ENCODE measurements at regions not wholly inside any gene's neighbourhood (a gene's known extent, or its start where the extent isn't known, plus 50 kb on each side); places are given as distances from the start of the nearest gene placed in this dataset.

- Mint-ChIP-seq H3K9me3 (no peaks in the 10 kb centered on the region), H3K4me1 (peaks cover 0 to 2% (median 0%) of the 10 kb centered on the region in 7 donors), H3K36me3 (no peaks in the 10 kb centered on the region), H3K27ac (no peak overlapping the region), H3K27me3 (peaks cover 17 to 41% (median 26%) of the 10 kb centered on the region in 5 donors), H3K4me3 (no peak overlapping the region)
- DNase-seq, result no peak
- no peak overlapping the region for H3K4me3 ChIP-seq (ENCODE audit: low read length)
- CTCF ChIA-PET, result no interaction called here
- H3K27ac ChIP-seq (ENCODE audit: low read depth, low read length), result no peak overlapping the region
- H3K4me1 ChIP-seq (ENCODE audit: control insufficient read depth in 2 of 2, insufficient read depth in 2 of 2, low read length in 2 of 2), result no peaks in the 10 kb centered on the region
- intact Hi-C loops (cut with micrococcal nuclease), result no loop called here
- no peaks in the 10 kb centered on the region for H3K9me3 ChIP-seq (ENCODE audit: control insufficient read depth in 2 of 3, low read length in 3 of 3)
- ATAC-seq, result no peak
- POLR2A ChIA-PET, result no interaction called here
- H3K27me3 ChIP-seq (ENCODE audit: control insufficient read depth in 2 of 2, insufficient read depth in 2 of 2, low read length in 2 of 2), result no peaks in the 10 kb centered on the region
- H3K36me3 ChIP-seq (ENCODE audit: control insufficient read depth in 2 of 3, insufficient read depth in 3 of 3, low read length in 3 of 3), result no peaks in the 10 kb centered on the region
Measured at GRCh38 chr17:74051348-74051747, 152.1 kb upstream of the RPL38 start.

GRCh38 chr17:74052993-74053711 is 150.3 kb upstream of the RPL38 start:
- H3K27me3 Mint-ChIP-seq, result peaks cover 19 to 42% (median 27%) of the 10 kb centered on the region in 5 donors
- DNase-seq, result no peak
- Histone ChIP-seq H3K4me3 (ENCODE audit: low read length) (no peak overlapping the region), H3K36me3 (ENCODE audit: control insufficient read depth in 2 of 3, insufficient read depth in 3 of 3, low read length in 3 of 3) (no peaks in the 10 kb centered on the region), H3K9me3 (ENCODE audit: control insufficient read depth in 2 of 3, low read length in 3 of 3) (no peaks in the 10 kb centered on the region), H3K4me1 (ENCODE audit: control insufficient read depth in 2 of 2, insufficient read depth in 2 of 2, low read length in 2 of 2) (no peaks in the 10 kb centered on the region), H3K27me3 (ENCODE audit: control insufficient read depth in 2 of 2, insufficient read depth in 2 of 2, low read length in 2 of 2) (no peaks in the 10 kb centered on the region), H3K27ac (ENCODE audit: low read depth, low read length) (no peak overlapping the region)
- no peak overlapping the region for H3K4me3 Mint-ChIP-seq
- no peak overlapping the region for H3K27ac Mint-ChIP-seq
- ATAC-seq, result no peak
- peaks cover 0 to 2% (median 0%) of the 10 kb centered on the region in 7 donors for H3K4me1 Mint-ChIP-seq
- no peaks in the 10 kb centered on the region for H3K36me3 Mint-ChIP-seq
- H3K9me3 Mint-ChIP-seq, result no peaks in the 10 kb centered on the region
- intact Hi-C loops (cut with micrococcal nuclease), result no loop called here
- ChIA-PET CTCF (no interaction called here), POLR2A (no interaction called here)

DNA sequence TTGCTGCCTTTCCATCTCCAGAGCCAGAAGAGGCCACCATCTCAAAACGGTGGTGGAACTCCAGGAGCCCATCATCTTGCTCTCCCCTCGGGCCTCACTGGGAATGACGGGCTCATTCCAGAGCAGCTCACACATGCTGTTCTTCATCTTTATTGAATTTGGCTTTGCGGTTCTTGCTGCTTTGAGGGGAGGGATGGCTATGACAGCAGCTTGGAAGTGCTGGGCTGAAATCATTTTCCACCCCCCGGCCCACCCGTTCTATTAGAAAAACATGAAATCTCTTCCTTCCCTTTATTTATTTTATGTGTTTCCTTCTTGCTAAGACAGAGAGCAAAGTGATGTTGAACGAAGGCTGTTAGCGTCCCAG is 149.8 kb upstream of the RPL38 start:
- Mint-ChIP-seq H3K27ac (no peak overlapping the region), H3K4me3 (no peak overlapping the region), H3K9me3 (no peaks in the 10 kb centered on the region), H3K27me3 (peaks cover 16 to 37% (median 22%) of the 10 kb centered on the region in 5 donors), H3K4me1 (no peaks in the 10 kb centered on the region), H3K36me3 (no peaks in the 10 kb centered on the region)
- DNase-seq, result no peak
- Histone ChIP-seq H3K27me3 (ENCODE audit: control insufficient read depth in 2 of 2, insufficient read depth in 2 of 2, low read length in 2 of 2) (no peaks in the 10 kb centered on the region), H3K4me1 (ENCODE audit: control insufficient read depth in 2 of 2, insufficient read depth in 2 of 2, low read length in 2 of 2) (no peaks in the 10 kb centered on the region), H3K4me3 (ENCODE audit: low read length) (no peak overlapping the region), H3K36me3 (ENCODE audit: control insufficient read depth in 2 of 3, insufficient read depth in 3 of 3, low read length in 3 of 3) (no peaks in the 10 kb centered on the region), H3K9me3 (ENCODE audit: control insufficient read depth in 2 of 3, low read length in 3 of 3) (no peaks in the 10 kb centered on the region), H3K27ac (ENCODE audit: low read depth, low read length) (no peak overlapping the region)
- ChIA-PET CTCF (no interaction called here), POLR2A (no interaction called here)
- intact Hi-C loops (cut with micrococcal nuclease), result no loop called here
- no peak for ATAC-seq

DNA sequence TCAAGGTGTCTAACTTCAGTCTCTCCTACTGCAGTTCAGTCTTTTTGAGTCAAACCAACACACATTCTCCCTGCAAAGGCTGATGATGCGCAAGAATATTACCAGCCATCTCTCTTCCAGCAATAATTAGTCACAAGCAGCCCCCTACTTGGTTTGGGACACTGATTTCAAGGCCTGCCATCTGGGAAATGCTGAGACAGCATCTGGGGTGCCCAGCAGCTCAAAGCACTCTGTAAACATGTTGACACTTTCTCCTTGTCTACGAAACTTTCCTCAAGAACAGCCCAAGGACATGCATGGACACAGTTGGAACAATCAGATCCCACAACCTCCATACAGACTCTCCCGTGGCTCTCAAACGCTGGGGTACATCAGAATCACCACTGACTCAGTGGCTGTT is 149.2 kb upstream of the RPL38 start:
- intact Hi-C loops (cut with micrococcal nuclease), result no loop called here
- H3K27me3 ChIP-seq (ENCODE audit: control insufficient read depth in 2 of 2, insufficient read depth in 2 of 2, low read length in 2 of 2), result no peaks in the 10 kb centered on the region
- no peaks in the 10 kb centered on the region for H3K36me3 ChIP-seq (ENCODE audit: control insufficient read depth in 2 of 3, insufficient read depth in 3 of 3, low read length in 3 of 3)
- H3K9me3 ChIP-seq (ENCODE audit: control insufficient read depth in 2 of 3, low read length in 3 of 3), result no peaks in the 10 kb centered on the region
- Mint-ChIP-seq H3K9me3 (no peaks in the 10 kb centered on the region), H3K4me1 (no peaks in the 10 kb centered on the region), H3K4me3 (no peak overlapping the region), H3K27ac (no peak overlapping the region), H3K36me3 (no peaks in the 10 kb centered on the region), H3K27me3 (peaks cover 16 to 41% (median 27%) of the 10 kb centered on the region in 5 donors)
- ATAC-seq (no peak), DNase-seq (no peak)
- H3K4me3 ChIP-seq (ENCODE audit: low read length), result no peak overlapping the region
- H3K4me1 ChIP-seq (ENCODE audit: control insufficient read depth in 2 of 2, insufficient read depth in 2 of 2, low read length in 2 of 2), result no peaks in the 10 kb centered on the region
- CTCF ChIA-PET, result no interaction called here
- POLR2A ChIA-PET, result no interaction called here
- H3K27ac ChIP-seq (ENCODE audit: low read depth, low read length), result no peak overlapping the region

- no peaks in the 10 kb centered on the region for H3K27me3 ChIP-seq (ENCODE audit: control insufficient read depth in 2 of 2, insufficient read depth in 2 of 2, low read length in 2 of 2)
- no peak for ATAC-seq
- H3K4me3 ChIP-seq (ENCODE audit: low read length), result no peak overlapping the region
- no peak overlapping the region for H3K27ac ChIP-seq (ENCODE audit: low read depth, low read length)
- Mint-ChIP-seq H3K27me3 (peaks cover 18 to 40% (median 27%) of the 10 kb centered on the region in 5 donors), H3K9me3 (no peaks in the 10 kb centered on the region), H3K4me3 (no peak overlapping the region), H3K36me3 (no peaks in the 10 kb centered on the region), H3K4me1 (no peaks in the 10 kb centered on the region), H3K27ac (no peak overlapping the region)
- no peaks in the 10 kb centered on the region for H3K9me3 ChIP-seq (ENCODE audit: control insufficient read depth in 2 of 3, low read length in 3 of 3)
- no peaks in the 10 kb centered on the region for H3K4me1 ChIP-seq (ENCODE audit: control insufficient read depth in 2 of 2, insufficient read depth in 2 of 2, low read length in 2 of 2)
- no peaks in the 10 kb centered on the region for H3K36me3 ChIP-seq (ENCODE audit: control insufficient read depth in 2 of 3, insufficient read depth in 3 of 3, low read length in 3 of 3)
- CTCF ChIA-PET, result no interaction called here
- intact Hi-C loops (cut with micrococcal nuclease), result no loop called here
- no peak for DNase-seq
- POLR2A ChIA-PET, result no interaction called here
Measured at GRCh38 chr17:74055508-74056160, 147.8 kb upstream of the RPL38 start.

- Mint-ChIP-seq H3K4me1 (no peaks in the 10 kb centered on the region), H3K36me3 (no peaks in the 10 kb centered on the region), H3K27me3 (peaks cover 14 to 38% (median 25%) of the 10 kb centered on the region in 5 donors), H3K9me3 (no peaks in the 10 kb centered on the region), H3K4me3 (no peak overlapping the region), H3K27ac (no peak overlapping the region)
- intact Hi-C loops (cut with micrococcal nuclease), result no loop called here
- H3K4me3 ChIP-seq (ENCODE audit: low read length), result no peak overlapping the region
- no peak for DNase-seq
- CTCF ChIA-PET, result no interaction called here
- H3K27ac ChIP-seq (ENCODE audit: low read depth, low read length), result no peak overlapping the region
- no peaks in the 10 kb centered on the region for H3K9me3 ChIP-seq (ENCODE audit: control insufficient read depth in 2 of 3, low read length in 3 of 3)
- no peaks in the 10 kb centered on the region for H3K36me3 ChIP-seq (ENCODE audit: control insufficient read depth in 2 of 3, insufficient read depth in 3 of 3, low read length in 3 of 3)
- no peaks in the 10 kb centered on the region for H3K4me1 ChIP-seq (ENCODE audit: control insufficient read depth in 2 of 2, insufficient read depth in 2 of 2, low read length in 2 of 2)
- H3K27me3 ChIP-seq (ENCODE audit: control insufficient read depth in 2 of 2, insufficient read depth in 2 of 2, low read length in 2 of 2), result no peaks in the 10 kb centered on the region
- ATAC-seq, result no peak
- POLR2A ChIA-PET, result no interaction called here
Measured at GRCh38 chr17:74059479-74060240, 143.8 kb upstream of the RPL38 start.
